Stimulated activated naive CD8-positive, alpha-beta T cell treated with anti-CD3 and anti-CD28 coated beads, Interleukin-15, amount 100 ng/mL, for 72 hours (primary cell): ENCODE measurements at regions not wholly inside any gene's neighbourhood (a gene's known extent, or its start where the extent isn't known, plus 50 kb on each side); places are given as distances from the start of the nearest gene placed in this dataset.
A peak's percentile ranks its signal among the peaks of the same experiment; 100 is the strongest.
"Not testable (repeated sequence)": the region's sequence is repeated elsewhere in the genome, so short reads cannot be mapped to it uniquely, and the experiment has no call there.

Experiments
- ATAC-seq: fragments of 150-1000 bp; cut with Tn5 transposase; 2 replicates; pipeline ENCODE4 v1.10.0; 2021; ENCODE audit warnings: mild to moderate bottlenecking, moderate library complexity
- DNase-seq, 2 donors: peaks; one replicate each; pipeline ENCODE4 v3.0.0; 2021 to 2022
- H3K27ac Mint-ChIP-seq, 2 donors: one replicate each; pipeline ENCODE4 v1.8.0; 2022; ENCODE audit warnings: mild to moderate bottlenecking in 2 of 2, mixed read lengths in 2 of 2, moderate library complexity in 2 of 2
- H3K27me3 Mint-ChIP-seq: one replicate; pipeline ENCODE4 v1.8.0; 2022; ENCODE audit warnings: mixed read lengths
- H3K4me1 Mint-ChIP-seq: one replicate; pipeline ENCODE4 v1.8.0; 2022; ENCODE audit warnings: mild to moderate bottlenecking, mixed read lengths
- H3K4me3 Mint-ChIP-seq, 2 donors: one replicate each; pipeline ENCODE4 v1.8.0; 2022; ENCODE audit warnings: mild to moderate bottlenecking in 2 of 2, mixed read lengths in 2 of 2, moderate library complexity in 1 of 2
- H3K9me3 Mint-ChIP-seq, 2 donors: one replicate each; pipeline ENCODE4 v1.8.0; 2022; ENCODE audit warnings: mixed read lengths in 2 of 2

- Mint-ChIP-seq H3K9me3 (peaks cover 0 to 3% of the 10 kb centered on the region in 2 donors), H3K4me1 (no peaks in the 10 kb centered on the region), H3K27ac (no peak overlapping the region), H3K27me3 (peaks cover 86% of the 10 kb centered on the region), H3K4me3 (no peak overlapping the region)
- no peak for ATAC-seq
- DNase-seq = no peak
These were observed 59.6 kb downstream of the RNF187 start for GRCh38 chr1:228546541-228547463.

- peaks cover 0 to 10% of the 10 kb centered on the region in 2 donors for H3K9me3 Mint-ChIP-seq
- ATAC-seq (no peak), DNase-seq (no peak)
- H3K27ac Mint-ChIP-seq = no peak overlapping the region
- peaks cover 86% of the 10 kb centered on the region for H3K27me3 Mint-ChIP-seq
- H3K4me3 Mint-ChIP-seq = no peak overlapping the region
- H3K4me1 Mint-ChIP-seq = no peaks in the 10 kb centered on the region
These were observed 60.2 kb downstream of the RNF187 start for GRCh38 chr1:228547464-228547792.

- Mint-ChIP-seq H3K27ac (no peak overlapping the region), H3K27me3 (peaks cover 83% of the 10 kb centered on the region), H3K4me1 (no peaks in the 10 kb centered on the region), H3K9me3 (peaks cover 0 to 20% of the 10 kb centered on the region in 2 donors), H3K4me3 (no peak overlapping the region)
- ATAC-seq = no peak
- no peak for DNase-seq
These were observed 61.6 kb downstream of the RNF187 start for GRCh38 chr1:228548788-228549187.

- H3K4me1 Mint-ChIP-seq = no peaks in the 10 kb centered on the region
- H3K9me3 Mint-ChIP-seq = peaks cover 5 to 33% of the 10 kb centered on the region in 2 donors
- DNase-seq = no peak
- ATAC-seq = no peak
- no peak overlapping the region for H3K4me3 Mint-ChIP-seq
- H3K27me3 Mint-ChIP-seq = peaks cover 61% of the 10 kb centered on the region
- H3K27ac Mint-ChIP-seq = no peak overlapping the region
These were observed 65.5 kb downstream of the RNF187 start for GRCh38 chr1:228552596-228553176.

- Mint-ChIP-seq H3K4me1 (no peaks in the 10 kb centered on the region), H3K4me3 (no peak overlapping the region), H3K27me3 (peaks cover 46% of the 10 kb centered on the region), H3K27ac (no peak overlapping the region), H3K9me3 (peaks cover 5 to 33% of the 10 kb centered on the region in 2 donors)
- ATAC-seq = no peak
- DNase-seq = no peak
These were observed 66.9 kb downstream of the RNF187 start for GRCh38 chr1:228554107-228554506.

GRCh38 chr1:228555074-228555994, 68.2 kb downstream of the RNF187 start:
- peaks cover 34% of the 10 kb centered on the region for H3K27me3 Mint-ChIP-seq
- H3K9me3 Mint-ChIP-seq = peaks cover 5 to 33% of the 10 kb centered on the region in 2 donors
- DNase-seq = peak; percentile 42
- H3K4me3 Mint-ChIP-seq = no peak overlapping the region
- H3K4me1 Mint-ChIP-seq = no peaks in the 10 kb centered on the region
- H3K27ac Mint-ChIP-seq = no peak overlapping the region
- no peak for ATAC-seq

- H3K27ac Mint-ChIP-seq, ATAC-seq, H3K4me1 Mint-ChIP-seq, H3K4me3 Mint-ChIP-seq: not testable (repeated sequence)
- Mint-ChIP-seq H3K27me3 (peaks cover 29% of the 10 kb centered on the region), H3K9me3 (peaks cover 5 to 30% of the 10 kb centered on the region in 2 donors)
- DNase-seq = peak in 1 of 2 donors; percentile 53
These were observed 69.7 kb downstream of the RNF187 start for GRCh38 chr1:228556634-228557430.
